ENCODE measurements at regions not wholly inside any gene's neighbourhood (a gene's known extent, or its start where the extent isn't known, plus 50 kb on each side); places are given as distances from the start of the nearest gene placed in this dataset.

- Mint-ChIP-seq H3K4me3 (no peak overlapping the region), H3K4me1 (peaks cover 6% of the 10 kb centered on the region), H3K9me3 (peaks cover 2% of the 10 kb centered on the region), H3K27ac (ENCODE audit: unreplicated experiment) (no peak overlapping the region), H3K36me3 (ENCODE audit: low read depth) (peaks cover 4% of the 10 kb centered on the region), H3K27me3 (ENCODE audit: low read depth) (no peaks in the 10 kb centered on the region)
- no peak for DNase-seq (ENCODE audit: low read depth, low spot score)
- TF ChIP-seq CTCF (conservative IDR thresholded peaks at IDR 0.05), result no peak
Observed at GRCh38 chr6:19643713-19644112, 193.5 kb upstream of the ID4 start.

GRCh38 chr6:19655744-19656143, 181.4 kb upstream of the ID4 start:
- Mint-ChIP-seq H3K27ac (ENCODE audit: unreplicated experiment) (no peak overlapping the region), H3K4me1 (no peaks in the 10 kb centered on the region)
- no peak for TF ChIP-seq CTCF (conservative IDR thresholded peaks at IDR 0.05)

GRCh38 chr6:19660123-19660910, 176.9 kb upstream of the ID4 start:
- peaks cover 10% of the 10 kb centered on the region for H3K4me1 Mint-ChIP-seq
- no peak for TF ChIP-seq CTCF (conservative IDR thresholded peaks at IDR 0.05)
- H3K36me3 Mint-ChIP-seq (ENCODE audit: low read depth), result peaks cover 8% of the 10 kb centered on the region
- H3K9me3 Mint-ChIP-seq, result peaks cover 7% of the 10 kb centered on the region
- H3K4me3 Mint-ChIP-seq, result no peak overlapping the region
- no peak for DNase-seq (ENCODE audit: low read depth, low spot score)
- no peaks in the 10 kb centered on the region for H3K27me3 Mint-ChIP-seq (ENCODE audit: low read depth)
- no peak overlapping the region for H3K27ac Mint-ChIP-seq (ENCODE audit: unreplicated experiment)

More at GRCh38 chr6:19655744-19656143, 181.4 kb upstream of the ID4 start:
- DNase-seq (ENCODE audit: low read depth, low spot score), result no peak
- Mint-ChIP-seq H3K9me3 (peaks cover 7% of the 10 kb centered on the region), H3K4me3 (no peak overlapping the region), H3K27me3 (ENCODE audit: low read depth) (no peaks in the 10 kb centered on the region), H3K36me3 (ENCODE audit: low read depth) (peaks cover 8% of the 10 kb centered on the region)

- H3K36me3 Mint-ChIP-seq (ENCODE audit: low read depth), result peaks cover 3% of the 10 kb centered on the region
- H3K27me3 Mint-ChIP-seq (ENCODE audit: low read depth), result no peaks in the 10 kb centered on the region
- no peaks in the 10 kb centered on the region for H3K9me3 Mint-ChIP-seq
- H3K4me3 Mint-ChIP-seq, result no peak overlapping the region
- no peak overlapping the region for H3K27ac Mint-ChIP-seq (ENCODE audit: unreplicated experiment)
- DNase-seq (ENCODE audit: low read depth, low spot score), result no peak
- TF ChIP-seq CTCF (conservative IDR thresholded peaks at IDR 0.05), result no peak
- H3K4me1 Mint-ChIP-seq, result peaks cover 16% of the 10 kb centered on the region
Observed at GRCh38 chr6:19662911-19663310, 174.3 kb upstream of the ID4 start.

- peaks cover 16% of the 10 kb centered on the region for H3K4me1 Mint-ChIP-seq
- DNase-seq (ENCODE audit: low read depth, low spot score), result no peak
- H3K36me3 Mint-ChIP-seq (ENCODE audit: low read depth), result peaks cover under 1% of the 10 kb centered on the region
Observed at GRCh38 chr6:19663479-19663878, 173.7 kb upstream of the ID4 start.

More at GRCh38 chr6:19663479-19663878, 173.7 kb upstream of the ID4 start:
- no peak for TF ChIP-seq CTCF (conservative IDR thresholded peaks at IDR 0.05)
- H3K9me3 Mint-ChIP-seq, result no peaks in the 10 kb centered on the region
- H3K4me3 Mint-ChIP-seq, result no peak overlapping the region
- no peak overlapping the region for H3K27ac Mint-ChIP-seq (ENCODE audit: unreplicated experiment)
- H3K27me3 Mint-ChIP-seq (ENCODE audit: low read depth), result no peaks in the 10 kb centered on the region

All from neural crest cell (in vitro differentiated cells).